Osteoblast (primary cell): ENCODE measurements at regions not wholly inside any gene's neighbourhood (a gene's known extent, or its start where the extent isn't known, plus 50 kb on each side); places are given as distances from the start of the nearest gene placed in this dataset.

Experiments used
- DNase-seq: peaks from one replicate; pipeline ENCODE4 v3.0.0; 2011; ENCODE audit warnings: low spot score, mixed read lengths; ENCODE audit not compliant: insufficient read length; ENCODE audit errors: missing footprints
- H2AFZ ChIP-seq: 2 replicates; pipeline ENCODE4 v1.6.0; 2011; ENCODE audit warnings: mild to moderate bottlenecking, low read length
- H3K27ac ChIP-seq: 2 replicates; pipeline ENCODE4 v1.5.1; 2011; ENCODE audit warnings: mild to moderate bottlenecking, low read depth, low read length, moderate library complexity
- H3K27me3 ChIP-seq: 2 replicates; pipeline ENCODE4 v1.6.0; 2012; ENCODE audit warnings: mild to moderate bottlenecking, control low read depth, inconsistent platforms, low read length, moderate library complexity; ENCODE audit not compliant: insufficient read depth
- H3K36me3 ChIP-seq: 2 replicates; pipeline ENCODE4 v1.5.1; 2011; ENCODE audit warnings: mild to moderate bottlenecking, low read length, control low read depth, moderate library complexity; ENCODE audit not compliant: insufficient read depth
- H3K4me1 ChIP-seq: 2 replicates; pipeline ENCODE4 v1.5.1; 2011; ENCODE audit warnings: mild to moderate bottlenecking, low read length, control low read depth, moderate library complexity; ENCODE audit not compliant: insufficient read depth
- H3K4me2 ChIP-seq: 2 replicates; pipeline ENCODE4 v1.6.0; 2011; ENCODE audit warnings: mild to moderate bottlenecking, low read length; ENCODE audit not compliant: insufficient read depth
- H3K4me3 ChIP-seq: fragments of 200-600 bp; sonication (generic); 3 replicates; pipeline ENCODE4 v1.5.1; 2012; ENCODE audit warnings: mild to moderate bottlenecking, low read length, inconsistent platforms; ENCODE audit not compliant: insufficient read depth
- H3K79me2 ChIP-seq: 2 replicates; pipeline ENCODE4 v1.6.0; 2012; ENCODE audit warnings: mild to moderate bottlenecking, low read length, control low read depth, inconsistent platforms; ENCODE audit not compliant: insufficient read depth
- H3K9me3 ChIP-seq: 2 replicates; pipeline ENCODE4 v1.5.1; 2011; ENCODE audit warnings: low read depth, low read length, control low read depth
- H4K20me1 ChIP-seq: 2 replicates; pipeline ENCODE4 v1.6.0; 2012; ENCODE audit warnings: mild to moderate bottlenecking, low read length, control low read depth; ENCODE audit not compliant: insufficient read depth
- TF ChIP-seq, protein P1 (sequence below): IDR thresholded peaks from 2 replicates; pipeline ENCODE4 v1.5.1; 2011; ENCODE audit warnings: mild to moderate bottlenecking, low read depth, low read length, moderate library complexity; ENCODE audit errors: extremely low read depth

GRCh38 chr15:47400603-47401002, 316.7 kb upstream of the SEMA6D start:
- Histone ChIP-seq H3K4me3 (no peak overlapping the region), H3K9me3 (no peaks in the 10 kb centered on the region)

DNA sequence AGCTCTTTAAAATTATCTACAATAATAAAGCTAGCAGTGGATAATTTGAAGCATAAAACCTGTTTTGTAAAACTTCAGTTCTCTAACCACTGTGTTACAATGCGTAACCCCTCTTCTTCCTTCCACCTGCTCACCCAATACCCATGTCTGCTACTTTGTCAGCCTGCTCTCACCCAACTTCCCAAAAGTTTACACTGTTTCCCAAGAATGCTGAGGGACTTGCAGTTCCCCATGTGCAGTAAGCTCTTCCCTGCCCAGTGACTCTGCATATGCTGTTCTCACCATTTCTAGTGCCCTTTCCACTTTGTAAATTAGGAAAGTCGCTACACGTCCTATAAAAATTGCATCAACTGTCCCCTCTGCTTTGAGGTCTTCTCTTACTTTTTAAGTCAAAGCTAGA, 315.9 kb upstream of the SEMA6D start:
- Histone ChIP-seq H3K9me3 (no peaks in the 10 kb centered on the region), H3K36me3 (no peaks in the 10 kb centered on the region), H3K4me2 (no peak overlapping the region), H3K79me2 (no peaks in the 10 kb centered on the region), H3K27ac (no peak overlapping the region), H2AFZ (no peak overlapping the region), H4K20me1 (no peaks in the 10 kb centered on the region), H3K27me3 (no peaks in the 10 kb centered on the region), H3K4me1 (no peaks in the 10 kb centered on the region), H3K4me3 (no peak overlapping the region)
- DNase-seq = no peak
- TF ChIP-seq, protein P1, sequence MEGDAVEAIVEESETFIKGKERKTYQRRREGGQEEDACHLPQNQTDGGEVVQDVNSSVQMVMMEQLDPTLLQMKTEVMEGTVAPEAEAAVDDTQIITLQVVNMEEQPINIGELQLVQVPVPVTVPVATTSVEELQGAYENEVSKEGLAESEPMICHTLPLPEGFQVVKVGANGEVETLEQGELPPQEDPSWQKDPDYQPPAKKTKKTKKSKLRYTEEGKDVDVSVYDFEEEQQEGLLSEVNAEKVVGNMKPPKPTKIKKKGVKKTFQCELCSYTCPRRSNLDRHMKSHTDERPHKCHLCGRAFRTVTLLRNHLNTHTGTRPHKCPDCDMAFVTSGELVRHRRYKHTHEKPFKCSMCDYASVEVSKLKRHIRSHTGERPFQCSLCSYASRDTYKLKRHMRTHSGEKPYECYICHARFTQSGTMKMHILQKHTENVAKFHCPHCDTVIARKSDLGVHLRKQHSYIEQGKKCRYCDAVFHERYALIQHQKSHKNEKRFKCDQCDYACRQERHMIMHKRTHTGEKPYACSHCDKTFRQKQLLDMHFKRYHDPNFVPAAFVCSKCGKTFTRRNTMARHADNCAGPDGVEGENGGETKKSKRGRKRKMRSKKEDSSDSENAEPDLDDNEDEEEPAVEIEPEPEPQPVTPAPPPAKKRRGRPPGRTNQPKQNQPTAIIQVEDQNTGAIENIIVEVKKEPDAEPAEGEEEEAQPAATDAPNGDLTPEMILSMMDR = no peak

More at GRCh38 chr15:47400603-47401002, 316.7 kb upstream of the SEMA6D start:
- Histone ChIP-seq H4K20me1 (no peaks in the 10 kb centered on the region), H3K27ac (no peak overlapping the region), H3K4me2 (no peak overlapping the region), H3K4me1 (no peaks in the 10 kb centered on the region), H3K79me2 (no peaks in the 10 kb centered on the region), H3K36me3 (no peaks in the 10 kb centered on the region), H2AFZ (no peak overlapping the region), H3K27me3 (no peaks in the 10 kb centered on the region)
- TF ChIP-seq, protein P1 = no peak
- DNase-seq = no peak

GRCh38 chr15:47402829-47403228, 314.5 kb upstream of the SEMA6D start:
- Histone ChIP-seq H3K27me3 (no peaks in the 10 kb centered on the region), H3K79me2 (no peaks in the 10 kb centered on the region), H3K36me3 (no peaks in the 10 kb centered on the region), H3K4me3 (no peak overlapping the region), H3K9me3 (no peaks in the 10 kb centered on the region), H2AFZ (no peak overlapping the region), H3K27ac (no peak overlapping the region), H4K20me1 (no peaks in the 10 kb centered on the region), H3K4me2 (no peak overlapping the region), H3K4me1 (no peaks in the 10 kb centered on the region)
- no peak for DNase-seq
- TF ChIP-seq, protein P1 = no peak

GRCh38 chr15:47404877-47405276, 312.4 kb upstream of the SEMA6D start:
- Histone ChIP-seq H2AFZ (no peak overlapping the region), H3K4me3 (no peak overlapping the region), H3K4me2 (no peak overlapping the region), H3K79me2 (no peaks in the 10 kb centered on the region), H3K36me3 (no peaks in the 10 kb centered on the region), H3K27ac (no peak overlapping the region), H3K9me3 (no peaks in the 10 kb centered on the region), H4K20me1 (no peaks in the 10 kb centered on the region), H3K4me1 (no peaks in the 10 kb centered on the region), H3K27me3 (no peaks in the 10 kb centered on the region)
- DNase-seq = no peak
- TF ChIP-seq, protein P1 = no peak
